Ovary (tissue), 7 donors: ENCODE measurements at regions not wholly inside any gene's neighbourhood (a gene's known extent, or its start where the extent isn't known, plus 50 kb on each side); places are given as distances from the start of the nearest gene placed in this dataset.

ENCODE experiments used
- DNase-seq, 5 donors: peaks; one replicate each; pipeline ENCODE4 v3.0.0-alpha.2; 2019 to 2020
- H3K27ac ChIP-seq, 2 donors: fragments of 200-600 bp; one replicate each; pipeline versions ENCODE4 v1.5.1 to v1.8.0; 2019 to 2022
- H3K27me3 ChIP-seq: fragments of 200-600 bp; one replicate; pipeline ENCODE4 v1.8.0; 2022
- H3K36me3 ChIP-seq: fragments of 200-600 bp; sonication (generic); one replicate; pipeline ENCODE4 v1.5.1; 2019
- H3K4me1 ChIP-seq: one replicate; pipeline ENCODE4 v1.8.1; 2013; ENCODE audit warnings: mild to moderate bottlenecking, moderate library complexity; ENCODE audit not compliant: insufficient read depth
- H3K4me3 ChIP-seq: fragments of 200-600 bp; sonication (generic); one replicate; pipeline ENCODE4 v1.5.1; 2017
- H3K9me3 ChIP-seq, 2 donors: fragments of 200-600 bp in 1 of 2; sonication (generic) in 1 of 2; one replicate each; pipeline versions ENCODE4 v1.5.1 to v1.8.1; 2013 to 2019; ENCODE audit warnings: mild to moderate bottlenecking in 1 of 2, moderate library complexity in 1 of 2
- CTCF ChIP-seq, 3 donors: fragments of 450-650 bp in 2 of 3; fragments of 200-600 bp in 1 of 3; IDR thresholded peaks; one replicate each; pipeline versions ENCODE4 v1.5.1 to v1.8.0; 2016 to 2022; ENCODE audit warnings: antibody characterized with exemption in 3 of 3, mild to moderate bottlenecking in 1 of 3
- EP300 ChIP-seq: sonication (generic); formaldehyde crosslinking; IDR thresholded peaks from one replicate; pipeline ENCODE4 v1.6.1; 2017; ENCODE audit warnings: antibody characterized with exemption
- POLR2A ChIP-seq: fragments of 450-650 bp; IDR thresholded peaks from one replicate; pipeline ENCODE4 v1.6.1; 2017; ENCODE audit warnings: antibody characterized with exemption, mild to moderate bottlenecking, moderate library complexity
- WGBS, 3 donors: extraction: QIAGEN DNeasy Blood & Tissue Kit in 1 of 3; methylation state at CpG; one replicate each; pipeline versions ENCODE4 v1.1.5 to v1.1.7; 2013 to 2017; 5-methylcytosine and 5-hydroxymethylcytosine counted together
- intact Hi-C, 4 donors: fragments of 100-400 bp; cut with DNase I; formaldehyde crosslinking; loops; one replicate each; pipeline versions ENCODE4 v1.11.0 to v1.15.1; 2022 to 2023
- donor health status: DM: no; HTN: no; CAD: no; lungs with moderate emphysema.
- donor health status: DM: no; HTN: no; CAD: no.
- donor health status: Bipolar disorder and iron deficiency.
- donor health status: DM: no; HTN: no; CAD: no.
- donor health status: DM: yes; HTN: yes; CAD: no.

DNA sequence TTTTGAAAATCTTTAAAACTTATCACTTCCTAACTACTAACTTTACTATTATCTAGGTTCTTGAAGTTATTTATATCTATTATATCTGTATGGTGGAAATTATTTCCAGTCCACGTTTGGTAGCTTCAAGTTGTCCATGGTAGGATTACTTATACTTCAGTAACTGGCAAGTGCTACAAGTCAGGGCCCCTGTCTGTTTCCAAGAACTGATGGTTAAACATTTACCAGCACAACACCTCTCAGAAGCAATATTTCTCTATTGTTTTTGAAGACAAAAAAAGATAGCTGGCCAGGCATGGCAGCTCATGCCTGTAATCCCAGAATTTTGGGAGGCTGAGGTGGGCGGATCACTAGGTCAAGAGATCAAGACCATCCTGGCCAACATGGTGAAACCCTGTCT lies 240.4 kb upstream of the RHOBTB1 start:
- no peaks in the 10 kb centered on the region for H3K27me3 ChIP-seq
- no peak overlapping the region for H3K4me3 ChIP-seq
- H3K4me1 ChIP-seq, result no peaks in the 10 kb centered on the region
- H3K27ac ChIP-seq, result no peak overlapping the region
- WGBS, 3 donors, result 80 to 88% (median 86%) methylated on average over 2 of the region's 2 CpGs
- DNase-seq, result no peak
- no peaks in the 10 kb centered on the region for H3K36me3 ChIP-seq
- intact Hi-C loops, result no loop called here
- TF ChIP-seq EP300 (no peak), POLR2A (no peak)
- no peaks in the 10 kb centered on the region for H3K9me3 ChIP-seq

- Histone ChIP-seq H3K36me3 (no peaks in the 10 kb centered on the region), H3K4me1 (no peaks in the 10 kb centered on the region), H3K4me3 (no peak overlapping the region), H3K27ac (no peak overlapping the region), H3K27me3 (no peaks in the 10 kb centered on the region), H3K9me3 (no peaks in the 10 kb centered on the region)
- TF ChIP-seq POLR2A, result no peak
- TF ChIP-seq EP300, result no peak
- no peak for TF ChIP-seq CTCF (IDR thresholded peaks at IDR 0.05)
- WGBS, 3 donors, result 86 to 90% (median 87%) methylated on average over 1 of the region's 1 CpG
- intact Hi-C loops, result no loop called here
- no peak for DNase-seq
These were observed 240.0 kb upstream of the RHOBTB1 start for GRCh38 chr10:61183967-61184366.

- 93 to 94% (median 93%) methylated on average over 3 of the region's 3 CpGs for WGBS, 3 donors
- Histone ChIP-seq H3K27me3 (no peaks in the 10 kb centered on the region), H3K27ac (no peak overlapping the region), H3K9me3 (no peaks in the 10 kb centered on the region), H3K4me3 (no peak overlapping the region), H3K4me1 (no peaks in the 10 kb centered on the region), H3K36me3 (no peaks in the 10 kb centered on the region)
- TF ChIP-seq EP300 (no peak), POLR2A (no peak), CTCF (IDR thresholded peaks at IDR 0.05) (no peak)
- intact Hi-C loops, result no loop called here
- DNase-seq, result no peak
These were observed 237.8 kb upstream of the RHOBTB1 start for GRCh38 chr10:61181832-61182231.

DNA sequence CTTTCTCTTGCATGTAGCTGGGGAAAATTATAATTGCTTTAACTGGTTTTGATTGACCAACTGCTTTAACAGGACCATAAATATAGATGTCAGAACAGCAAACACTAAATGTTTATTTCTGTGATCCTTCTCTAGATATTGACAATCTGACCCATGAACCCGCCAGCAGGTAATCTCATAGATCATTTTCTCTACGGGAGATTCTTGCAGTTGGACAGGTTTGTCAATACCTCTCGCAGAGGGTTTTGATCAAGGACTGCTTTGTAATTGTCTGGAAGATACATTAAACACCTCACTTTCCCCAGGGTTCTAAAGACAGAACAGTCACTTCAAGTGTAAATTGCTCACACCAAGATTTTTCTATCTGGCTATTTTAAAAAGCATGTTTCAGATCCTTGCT lies 235.8 kb upstream of the RHOBTB1 start:
- 85 to 90% (median 89%) methylated on average over 3 of the region's 3 CpGs for WGBS, 3 donors
- H3K9me3 ChIP-seq, result no peaks in the 10 kb centered on the region

DNA sequence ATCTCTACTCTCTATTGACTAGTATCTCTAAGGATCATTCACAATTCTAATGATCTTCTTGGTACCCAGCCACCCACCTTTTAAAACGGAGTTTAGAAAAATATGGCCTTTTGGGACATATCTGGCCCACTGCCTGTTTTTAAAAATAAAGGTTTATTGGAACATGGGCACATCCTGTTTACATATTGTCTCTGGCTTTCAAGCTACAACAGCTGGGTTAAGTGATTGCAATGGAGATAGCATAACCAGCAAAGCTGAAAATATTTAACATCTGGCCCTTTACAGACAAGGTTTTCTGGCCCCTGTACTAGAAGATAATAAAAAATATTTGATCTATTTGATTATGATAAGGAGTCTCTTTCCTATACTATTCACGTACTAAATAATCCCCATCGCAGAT lies 232.4 kb upstream of the RHOBTB1 start:
- 42 to 60% (median 50%) methylated on average over 3 of the region's 3 CpGs for WGBS, 3 donors
- H3K36me3 ChIP-seq, result no peaks in the 10 kb centered on the region
- H3K27me3 ChIP-seq, result no peaks in the 10 kb centered on the region
- H3K4me1 ChIP-seq, result no peaks in the 10 kb centered on the region
- no peak for TF ChIP-seq CTCF (IDR thresholded peaks at IDR 0.05)
- no peak for TF ChIP-seq POLR2A
- no peak for TF ChIP-seq EP300
- no peak overlapping the region for H3K27ac ChIP-seq
- intact Hi-C loops, result no loop called here
- no peak for DNase-seq
- no peaks in the 10 kb centered on the region for H3K9me3 ChIP-seq
- no peak overlapping the region for H3K4me3 ChIP-seq

More for the DNA sequence above, 235.8 kb upstream of the RHOBTB1 start:
- no peak for DNase-seq
- Histone ChIP-seq H3K4me3 (no peak overlapping the region), H3K36me3 (no peaks in the 10 kb centered on the region), H3K4me1 (no peaks in the 10 kb centered on the region), H3K27ac (no peak overlapping the region), H3K27me3 (no peaks in the 10 kb centered on the region)
- TF ChIP-seq POLR2A (no peak), CTCF (IDR thresholded peaks at IDR 0.05) (no peak), EP300 (no peak)
- intact Hi-C loops, result no loop called here
